H9 (cell line): ENCODE measurements at regions not wholly inside any gene's neighbourhood (a gene's known extent, or its start where the extent isn't known, plus 50 kb on each side); places are given as distances from the start of the nearest gene placed in this dataset.

ENCODE experiments used
- DNase-seq: peaks from one replicate; pipeline ENCODE4 v3.0.0-alpha.2; 2017
- H2AFZ ChIP-seq: one replicate; pipeline ENCODE4 v1.6.1; 2013; ENCODE audit warnings: mild to moderate bottlenecking, low read length, control low read depth, moderate library complexity
- H2AK5ac ChIP-seq: 2 replicates; pipeline ENCODE4 v1.6.1; 2013; ENCODE audit warnings: low read length, control low read depth, mixed read lengths; ENCODE audit not compliant: insufficient read length
- H2BK120ac ChIP-seq: one replicate; pipeline ENCODE4 v1.6.1; 2013; ENCODE audit warnings: low read depth, mild to moderate bottlenecking, low read length, control low read depth, inconsistent platforms; ENCODE audit not compliant: poor library complexity, severe bottlenecking
- H2BK12ac ChIP-seq: 2 replicates; pipeline ENCODE4 v1.6.1; 2013; ENCODE audit warnings: low read length, control low read depth, mixed read lengths, low read depth; ENCODE audit not compliant: insufficient read length
- H2BK15ac ChIP-seq: 2 replicates; pipeline ENCODE4 v1.6.1; 2013; ENCODE audit warnings: low read depth, low read length, control low read depth
- H2BK20ac ChIP-seq: one replicate; pipeline ENCODE4 v1.6.1; 2013; ENCODE audit warnings: low read depth, mild to moderate bottlenecking, low read length, control low read depth, inconsistent platforms; ENCODE audit not compliant: poor library complexity, severe bottlenecking
- H2BK5ac ChIP-seq: 2 replicates; pipeline ENCODE4 v1.6.1; 2013; ENCODE audit warnings: low read length, control low read depth, mixed read lengths; ENCODE audit not compliant: insufficient read length
- H3K14ac ChIP-seq: 2 replicates; pipeline ENCODE4 v1.6.1; 2013; ENCODE audit warnings: low read length, control low read depth; ENCODE audit not compliant: insufficient read depth
- H3K18ac ChIP-seq: 2 replicates; pipeline ENCODE4 v1.6.1; 2013; ENCODE audit warnings: low read depth, mild to moderate bottlenecking, mixed read lengths, low read length, control low read depth; ENCODE audit not compliant: insufficient read length
- H3K23ac ChIP-seq: 2 replicates; pipeline ENCODE4 v1.6.1; 2013; ENCODE audit warnings: low read length, control low read depth, mixed read lengths, low read depth; ENCODE audit not compliant: insufficient read length
- H3K23me2 ChIP-seq: 2 replicates; pipeline ENCODE4 v1.6.1; 2013; ENCODE audit warnings: low read depth, mild to moderate bottlenecking, mixed read lengths, low read length, control low read depth; ENCODE audit not compliant: insufficient read length, poor library complexity, severe bottlenecking
- H3K27ac ChIP-seq: 2 replicates; pipeline ENCODE4 v1.5.1; 2013; ENCODE audit warnings: low read length, control low read depth, mixed read lengths, low read depth; ENCODE audit not compliant: insufficient read length
- H3K27me3 ChIP-seq: 2 replicates; pipeline ENCODE4 v1.6.1; 2013; ENCODE audit warnings: low read length, control low read depth, inconsistent platforms; ENCODE audit not compliant: insufficient read depth
- H3K4ac ChIP-seq: 2 replicates; pipeline ENCODE4 v1.6.1; 2013; ENCODE audit warnings: low read depth, mild to moderate bottlenecking, control low read depth, inconsistent platforms, low read length, moderate library complexity
- H3K4me1 ChIP-seq: 2 replicates; pipeline ENCODE4 v1.6.1; 2013; ENCODE audit warnings: low read length, control low read depth, inconsistent platforms; ENCODE audit not compliant: insufficient read depth
- H3K4me2 ChIP-seq: 2 replicates; pipeline ENCODE4 v1.6.1; 2013; ENCODE audit warnings: low read length, control low read depth, mixed read lengths; ENCODE audit not compliant: insufficient read length, insufficient read depth
- H3K56ac ChIP-seq: 2 replicates; pipeline ENCODE4 v1.6.1; 2013; ENCODE audit warnings: low read depth, mild to moderate bottlenecking, mixed read lengths, low read length, control low read depth; ENCODE audit not compliant: insufficient read length
- H3K79me1 ChIP-seq: 2 replicates; pipeline ENCODE4 v1.6.1; 2013; ENCODE audit warnings: low read depth, mild to moderate bottlenecking, moderate library complexity, low read length, control low read depth, inconsistent platforms; ENCODE audit not compliant: insufficient read depth, poor library complexity, severe bottlenecking
- H3K79me2 ChIP-seq: 2 replicates; pipeline ENCODE4 v1.6.1; 2013; ENCODE audit warnings: low read length, control low read depth, inconsistent platforms; ENCODE audit not compliant: insufficient read depth
- H3K9ac ChIP-seq: 2 replicates; pipeline ENCODE4 v1.6.1; 2013; ENCODE audit warnings: low read length, control low read depth, mixed read lengths; ENCODE audit not compliant: insufficient read length; ENCODE audit errors: extremely low read depth
- H3K9me3 ChIP-seq: one replicate; pipeline ENCODE4 v1.6.1; 2013; ENCODE audit warnings: low read depth, low read length, inconsistent platforms; ENCODE audit not compliant: control insufficient read depth
- H3T11ph ChIP-seq: one replicate; pipeline ENCODE4 v1.6.1; 2013; ENCODE audit warnings: mild to moderate bottlenecking, low read length, control low read depth, inconsistent platforms
- H4K20me1 ChIP-seq: one replicate; pipeline ENCODE4 v1.6.1; 2013; ENCODE audit not compliant: control insufficient read depth, insufficient read length, insufficient read depth
- H4K5ac ChIP-seq: 2 replicates; pipeline ENCODE4 v1.6.1; 2013; ENCODE audit warnings: low read depth, mild to moderate bottlenecking, mixed read lengths, low read length, control low read depth; ENCODE audit not compliant: insufficient read length
- H4K8ac ChIP-seq: replicated peaks from 2 replicates; pipeline ENCODE4 v1.6.1; 2013; ENCODE audit warnings: low read length, control low read depth, mixed read lengths, low read depth; ENCODE audit not compliant: insufficient read length
- H4K91ac ChIP-seq: 2 replicates; pipeline ENCODE4 v1.6.1; 2013; ENCODE audit warnings: low read depth, mild to moderate bottlenecking, moderate library complexity, mixed read lengths, low read length, control low read depth; ENCODE audit not compliant: insufficient read length
- H3K27ac Mint-ChIP-seq, 3 experiments: 2 replicates in 2 of 3; 3 replicates in 1 of 3; pipeline ENCODE4 v1.8.0; 2020 to 2021; ENCODE audit warnings: mixed read lengths in 3 of 3, mild to moderate bottlenecking in 1 of 3, moderate library complexity in 1 of 3
- H3K27me3 Mint-ChIP-seq: 2 replicates; pipeline ENCODE4 v1.8.0; 2021; ENCODE audit warnings: low read depth, mild to moderate bottlenecking, moderate library complexity, mixed read lengths
- H3K36me3 Mint-ChIP-seq, 3 experiments: 2 replicates in 2 of 3; 3 replicates in 1 of 3; pipeline ENCODE4 v1.8.0; 2020 to 2021; ENCODE audit warnings: low read depth in 3 of 3, mixed read lengths in 3 of 3; ENCODE audit not compliant: insufficient read depth in 1 of 3
- H3K4me1 Mint-ChIP-seq, 2 experiments: 2 replicates each; pipeline ENCODE4 v1.8.0; 2020; ENCODE audit warnings: mixed read lengths in 2 of 2
- H3K4me3 Mint-ChIP-seq, 2 experiments: 2 replicates in 1 of 2; 3 replicates in 1 of 2; pipeline ENCODE4 v1.8.0; 2020 to 2021; ENCODE audit warnings: mild to moderate bottlenecking in 2 of 2, mixed read lengths in 2 of 2, moderate library complexity in 1 of 2
- H3K9me3 Mint-ChIP-seq, 2 experiments: 2 replicates in 1 of 2; 3 replicates in 1 of 2; pipeline ENCODE4 v1.8.0; 2020; ENCODE audit warnings: mild to moderate bottlenecking in 2 of 2, mixed read lengths in 2 of 2, moderate library complexity in 1 of 2
- WGBS: extraction: QIAGEN DNeasy Blood & Tissue Kit; methylation state at CpG from one replicate; pipeline ENCODE4 v1.1.7; 2013; ENCODE audit warnings: missing lambda C conversion rate, low lambda C conversion rate, mixed read lengths; ENCODE audit not compliant: insufficient read length; ENCODE audit errors: extremely low coverage; 5-methylcytosine and 5-hydroxymethylcytosine counted together
- TF ChIP-seq, protein P1 (sequence below): fragments of 200-600 bp; sonication (generic); conservative IDR thresholded peaks from 3 replicates; pipeline ENCODE4 v1.8.0; 2021; ENCODE audit warnings: antibody characterized with exemption, mild to moderate bottlenecking

DNA sequence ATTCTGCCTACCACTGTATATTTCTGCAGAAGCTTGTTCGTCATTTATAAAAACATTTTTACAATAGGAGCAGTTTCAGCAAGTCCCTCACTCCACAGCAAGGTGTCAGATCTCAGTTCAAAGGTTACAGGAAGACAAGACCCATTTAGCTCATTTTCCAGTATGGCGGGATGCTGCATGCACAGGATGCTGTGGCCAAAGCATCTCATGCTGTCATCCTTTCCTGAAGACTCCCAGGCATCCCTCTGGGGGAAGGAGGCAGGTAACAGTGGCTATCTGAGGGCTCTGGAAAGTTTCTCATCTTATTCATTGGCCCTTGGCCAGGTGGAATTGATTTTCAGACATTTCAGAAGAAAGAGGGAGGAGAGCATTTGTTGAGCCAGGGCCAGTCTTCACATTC is 539.3 kb upstream of the CDH5 start:
- Histone ChIP-seq H3K79me2 (no peaks in the 10 kb centered on the region), H2AFZ (no peak overlapping the region), H3K4me2 (no peak overlapping the region), H3K9me3 (no peaks in the 10 kb centered on the region), H3K9ac (no peak overlapping the region), H3K56ac (no peak overlapping the region), H2BK120ac (no peak overlapping the region), H3T11ph (no peak overlapping the region), H4K20me1 (no peaks in the 10 kb centered on the region), H3K14ac (no peak overlapping the region), H2BK5ac (no peak overlapping the region), H3K18ac (no peak overlapping the region), H3K79me1 (no peaks in the 10 kb centered on the region), H3K27ac (no peak overlapping the region), H2BK15ac (no peak overlapping the region), H2BK20ac (no peak overlapping the region), H3K4me1 (peaks cover 5% of the 10 kb centered on the region; the same call in 1 of the 2 replicates), H4K91ac (no peak overlapping the region), H3K23me2 (no peaks in the 10 kb centered on the region), H4K8ac (no peak overlapping the region), H3K27me3 (no peaks in the 10 kb centered on the region), H2BK12ac (no peak overlapping the region), H3K23ac (no peak overlapping the region), H3K4ac (no peak overlapping the region), H4K5ac (no peak overlapping the region), H2AK5ac (no peak overlapping the region)
- H3K4me3 Mint-ChIP-seq = no peak overlapping the region
- peaks cover 0 to 3% (median 0%) of the 10 kb centered on the region in 3 experiments; a peak in 2 of 7 replicates for H3K36me3 Mint-ChIP-seq
- TF ChIP-seq, protein P1, sequence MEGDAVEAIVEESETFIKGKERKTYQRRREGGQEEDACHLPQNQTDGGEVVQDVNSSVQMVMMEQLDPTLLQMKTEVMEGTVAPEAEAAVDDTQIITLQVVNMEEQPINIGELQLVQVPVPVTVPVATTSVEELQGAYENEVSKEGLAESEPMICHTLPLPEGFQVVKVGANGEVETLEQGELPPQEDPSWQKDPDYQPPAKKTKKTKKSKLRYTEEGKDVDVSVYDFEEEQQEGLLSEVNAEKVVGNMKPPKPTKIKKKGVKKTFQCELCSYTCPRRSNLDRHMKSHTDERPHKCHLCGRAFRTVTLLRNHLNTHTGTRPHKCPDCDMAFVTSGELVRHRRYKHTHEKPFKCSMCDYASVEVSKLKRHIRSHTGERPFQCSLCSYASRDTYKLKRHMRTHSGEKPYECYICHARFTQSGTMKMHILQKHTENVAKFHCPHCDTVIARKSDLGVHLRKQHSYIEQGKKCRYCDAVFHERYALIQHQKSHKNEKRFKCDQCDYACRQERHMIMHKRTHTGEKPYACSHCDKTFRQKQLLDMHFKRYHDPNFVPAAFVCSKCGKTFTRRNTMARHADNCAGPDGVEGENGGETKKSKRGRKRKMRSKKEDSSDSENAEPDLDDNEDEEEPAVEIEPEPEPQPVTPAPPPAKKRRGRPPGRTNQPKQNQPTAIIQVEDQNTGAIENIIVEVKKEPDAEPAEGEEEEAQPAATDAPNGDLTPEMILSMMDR = no peak
- peaks cover 8 to 18% of the 10 kb centered on the region in 2 experiments for H3K4me1 Mint-ChIP-seq
- no peak for DNase-seq
- no CpG with 5 or more reads among the region's 2 CpGs for WGBS
- H3K27me3 Mint-ChIP-seq = peaks cover 6% of the 10 kb centered on the region; the same call in 1 of the 2 replicates
- H3K27ac Mint-ChIP-seq = no peak overlapping the region
- no peaks in the 10 kb centered on the region; a peak in 1 of 5 replicates for H3K9me3 Mint-ChIP-seq
